ENCODE measurements at regions not wholly inside any gene's neighbourhood (a gene's known extent, or its start where the extent isn't known, plus 50 kb on each side); places are given as distances from the start of the nearest gene placed in this dataset.

GRCh38 chr6:87907521-87907920, 140.1 kb upstream of the SPACA1 start:
- Histone ChIP-seq H3K56ac (ENCODE audit: insufficient read length, low read depth, low read length) (no peak overlapping the region), H2BK120ac (ENCODE audit: low read depth, low read length, poor library complexity, severe bottlenecking) (no peak overlapping the region), H2BK5ac (ENCODE audit: insufficient read length, low read length) (no peak overlapping the region), H3K23ac (ENCODE audit: insufficient read length, low read depth, low read length) (no peak overlapping the region), H2BK15ac (ENCODE audit: low read depth, low read length) (no peak overlapping the region), H3K4me2 (ENCODE audit: insufficient read depth, insufficient read length, low read length) (no peak overlapping the region), H3K4ac (ENCODE audit: low read depth, low read length) (no peak overlapping the region), H3K9ac (ENCODE audit: extremely low read depth, insufficient read length, low read length) (no peak overlapping the region), H2AK5ac (ENCODE audit: insufficient read length, low read length) (no peak overlapping the region), H3K18ac (ENCODE audit: insufficient read length, low read depth, low read length) (no peak overlapping the region), H4K5ac (ENCODE audit: insufficient read length, low read depth, low read length) (no peak overlapping the region), H3K79me1 (ENCODE audit: insufficient read depth, low read depth, low read length, poor library complexity, severe bottlenecking) (no peaks in the 10 kb centered on the region), H2AFZ (ENCODE audit: low read length) (no peak overlapping the region), H2BK12ac (ENCODE audit: insufficient read length, low read depth, low read length) (no peak overlapping the region), H3K27me3 (ENCODE audit: insufficient read depth, low read length) (no peaks in the 10 kb centered on the region), H4K8ac (replicated peaks; ENCODE audit: insufficient read length, low read depth, low read length) (no peak overlapping the region), H3K4me1 (ENCODE audit: insufficient read depth, low read length) (peaks cover 9% of the 10 kb centered on the region; the same call in 1 of the 2 replicates), H3K14ac (ENCODE audit: insufficient read depth, low read length) (no peak overlapping the region), H3K23me2 (ENCODE audit: insufficient read length, low read depth, low read length, poor library complexity, severe bottlenecking) (no peaks in the 10 kb centered on the region), H3K27ac (ENCODE audit: insufficient read length, low read depth, low read length) (no peak overlapping the region), H4K20me1 (ENCODE audit: control insufficient read depth, insufficient read depth, insufficient read length) (no peaks in the 10 kb centered on the region), H3K79me2 (ENCODE audit: insufficient read depth, low read length) (no peaks in the 10 kb centered on the region), H4K91ac (ENCODE audit: insufficient read length, low read depth, low read length) (no peak overlapping the region), H3T11ph (ENCODE audit: low read length) (no peak overlapping the region), H2BK20ac (ENCODE audit: low read depth, low read length, poor library complexity, severe bottlenecking) (no peak overlapping the region), H3K9me3 (ENCODE audit: control insufficient read depth, low read depth, low read length) (no peaks in the 10 kb centered on the region)
- TF ChIP-seq CTCF (conservative IDR thresholded peaks at IDR 0.05), result no peak
- Mint-ChIP-seq H3K4me1 (peaks cover 48 to 49% of the 10 kb centered on the region in 2 experiments), H3K9me3 (no peaks in the 10 kb centered on the region; a peak in 1 of 5 replicates), H3K4me3 (no peak overlapping the region), H3K36me3 (ENCODE audit: insufficient read depth in 1 of 3, low read depth in 3 of 3) (no peaks in the 10 kb centered on the region), H3K27ac (no peak overlapping the region), H3K27me3 (ENCODE audit: low read depth) (no peaks in the 10 kb centered on the region; the same call in 1 of the 2 replicates)
- no CpG with 5 or more reads among the region's 2 CpGs for WGBS (ENCODE audit: extremely low coverage, insufficient read length, low lambda C conversion rate)
- DNase-seq, result no peak
